ENCODE measurements at regions not wholly inside any gene's neighbourhood (a gene's known extent, or its start where the extent isn't known, plus 50 kb on each side); places are given as distances from the start of the nearest gene placed in this dataset.

GRCh38 chr5:6262651-6263363, 115.5 kb downstream of the MED10 start:
- Histone ChIP-seq H3K27ac (replicated peaks) (no peak overlapping the region), H3K4me3 (replicated peaks; ENCODE audit: insufficient read depth, low read length) (no peak overlapping the region), H3K27me3 (ENCODE audit: insufficient read depth, poor library complexity, severe bottlenecking) (no peaks in the 10 kb centered on the region)
- DNase-seq (ENCODE audit: low read depth in 1 of 2, low spot score in 1 of 2), result no peak
- TF ChIP-seq SPI1 (IDR thresholded peaks at IDR 0.05; ENCODE audit: borderline replicate concordance, low read depth) (no peak), CTCF (IDR thresholded peaks at IDR 0.05; ENCODE audit: insufficient read depth, low read length) (no peak), REST (IDR thresholded peaks at IDR 0.05; ENCODE audit: insufficient replicate concordance, low read depth) (no peak), GABPA (IDR thresholded peaks at IDR 0.05; ENCODE audit: low read depth) (no peak), POLR2AphosphoS5 (IDR thresholded peaks at IDR 0.05; ENCODE audit: low read depth) (no peak)

- Histone ChIP-seq H3K4me3 (replicated peaks; ENCODE audit: insufficient read depth, low read length) (no peak overlapping the region), H3K27ac (replicated peaks) (no peak overlapping the region), H3K27me3 (ENCODE audit: insufficient read depth, poor library complexity, severe bottlenecking) (no peaks in the 10 kb centered on the region)
- TF ChIP-seq SPI1 (IDR thresholded peaks at IDR 0.05; ENCODE audit: borderline replicate concordance, low read depth), result no peak
- no peak for TF ChIP-seq CTCF (IDR thresholded peaks at IDR 0.05; ENCODE audit: insufficient read depth, low read length)
- no peak for TF ChIP-seq REST (IDR thresholded peaks at IDR 0.05; ENCODE audit: insufficient replicate concordance, low read depth)
- no peak for TF ChIP-seq GABPA (IDR thresholded peaks at IDR 0.05; ENCODE audit: low read depth)
- no peak for DNase-seq (ENCODE audit: low read depth in 1 of 2, low spot score in 1 of 2)
These were observed 116.7 kb downstream of the MED10 start for GRCh38 chr5:6261668-6262067.

- no peak overlapping the region for H3K4me3 ChIP-seq (replicated peaks; ENCODE audit: insufficient read depth, low read length)
- no peaks in the 10 kb centered on the region for H3K27me3 ChIP-seq (ENCODE audit: insufficient read depth, poor library complexity, severe bottlenecking)
- H3K27ac ChIP-seq (replicated peaks), result no peak overlapping the region
- no peak for DNase-seq (ENCODE audit: low read depth in 1 of 2, low spot score in 1 of 2)
- TF ChIP-seq CTCF (IDR thresholded peaks at IDR 0.05; ENCODE audit: insufficient read depth, low read length) (no peak), SPI1 (IDR thresholded peaks at IDR 0.05; ENCODE audit: borderline replicate concordance, low read depth) (no peak), GABPA (IDR thresholded peaks at IDR 0.05; ENCODE audit: low read depth) (no peak), REST (IDR thresholded peaks at IDR 0.05; ENCODE audit: insufficient replicate concordance, low read depth) (no peak), POLR2AphosphoS5 (IDR thresholded peaks at IDR 0.05; ENCODE audit: low read depth) (no peak)
These were observed 117.1 kb downstream of the MED10 start for GRCh38 chr5:6261256-6261655.

Measured in HL-60 (cell line).